Spleen (tissue), 11 donors: ENCODE measurements at regions not wholly inside any gene's neighbourhood (a gene's known extent, or its start where the extent isn't known, plus 50 kb on each side); places are given as distances from the start of the nearest gene placed in this dataset.

ENCODE experiments used
- DNase-seq: peaks from one replicate; pipeline ENCODE4 v3.0.0-alpha.2; 2020
- H3K27ac ChIP-seq, 8 donors: fragments of 200-600 bp; sonication (generic) in 7 of 8; 1 replicate in 4 of 8; 2 replicates in 4 of 8; pipeline versions ENCODE4 v1.5.0 to v1.8.0; 2016 to 2021; ENCODE audit warnings: inconsistent platforms in 4 of 8, mild to moderate bottlenecking in 4 of 8, moderate library complexity in 1 of 8
- H3K27me3 ChIP-seq, 7 donors: fragments of 200-600 bp; sonication (generic) in 6 of 7; replicated peaks in 1 of 7; 1 replicate in 4 of 7; 2 replicates in 3 of 7; pipeline versions ENCODE4 v1.5.0 to v1.8.0; 2016 to 2021; ENCODE audit warnings: inconsistent platforms in 3 of 7, mild to moderate bottlenecking in 1 of 7
- H3K36me3 ChIP-seq, 6 donors: fragments of 200-600 bp; sonication (generic) in 5 of 6; 1 replicate in 4 of 6; 2 replicates in 2 of 6; pipeline versions ENCODE4 v1.5.0 to v1.8.0; 2016 to 2021; ENCODE audit warnings: inconsistent platforms in 2 of 6
- H3K4me1 ChIP-seq, 6 donors: fragments of 200-600 bp; sonication (generic) in 5 of 6; 1 replicate in 3 of 6; 2 replicates in 3 of 6; pipeline versions ENCODE4 v1.5.0 to v1.8.0; 2016 to 2021; ENCODE audit warnings: inconsistent platforms in 3 of 6
- H3K4me3 ChIP-seq, 8 donors: fragments of 200-600 bp; sonication (generic) in 7 of 8; 1 replicate in 4 of 8; 2 replicates in 4 of 8; pipeline versions ENCODE4 v1.5.0 to v1.8.0; 2016 to 2021; ENCODE audit warnings: inconsistent platforms in 4 of 8, mild to moderate bottlenecking in 4 of 8, moderate library complexity in 2 of 8
- H3K9me3 ChIP-seq, 8 donors: fragments of 200-600 bp; sonication (generic) in 7 of 8; 1 replicate in 4 of 8; 2 replicates in 4 of 8; pipeline versions ENCODE4 v1.5.0 to v1.8.0; 2016 to 2021; ENCODE audit warnings: inconsistent platforms in 4 of 8
- CTCF ChIP-seq, 11 experiments: fragments of 200-600 bp in 7 of 11; fragments of 450-650 bp in 4 of 11; sonication (generic) in 4 of 11; IDR thresholded peaks in 8 of 11; conservative IDR thresholded peaks in 3 of 11; 1 replicate in 7 of 11; 2 replicates in 4 of 11; pipeline versions ENCODE4 v1.4.0 to v1.8.0; 2016 to 2021; ENCODE audit warnings: antibody characterized with exemption in 11 of 11, inconsistent platforms in 4 of 11, mild to moderate bottlenecking in 1 of 11
- POLR2A ChIP-seq, 3 donors: fragments of 450-650 bp; IDR thresholded peaks; one replicate each; pipeline ENCODE4 v1.5.1; 2017; ENCODE audit warnings: antibody characterized with exemption in 3 of 3, mild to moderate bottlenecking in 1 of 3
- POLR2AphosphoS5 ChIP-seq, 3 donors: sonication (generic); formaldehyde crosslinking; IDR thresholded peaks; one replicate each; pipeline ENCODE4 v1.5.1; 2017; ENCODE audit warnings: antibody characterized with exemption in 3 of 3
- WGBS, 5 donors: extraction: QIAGEN DNeasy Blood & Tissue Kit in 3 of 5; methylation state at CpG; one replicate each; pipeline versions ENCODE4 v1.1.5 to v1.1.7; 2013 to 2018; 5-methylcytosine and 5-hydroxymethylcytosine counted together
- intact Hi-C: fragments of 100-400 bp; cut with DNase I; formaldehyde crosslinking; loops from one replicate; pipeline ENCODE4 v1.15.0; 2023; ENCODE audit warnings: low total_unique reads
- donor health status: healthy with polysubstance abuse.
- donor health status: DM: no; HTN: no; CAD: no; lungs with moderate emphysema.
- donor health status: DM: no; HTN: no; CAD: no.
- donor health status: Bipolar disorder and iron deficiency.
- donor health status: healthy.
- donor health status: DM: no; HTN: no; CAD: no.
- donor health status: DM: yes; HTN: yes; CAD: no.

DNA sequence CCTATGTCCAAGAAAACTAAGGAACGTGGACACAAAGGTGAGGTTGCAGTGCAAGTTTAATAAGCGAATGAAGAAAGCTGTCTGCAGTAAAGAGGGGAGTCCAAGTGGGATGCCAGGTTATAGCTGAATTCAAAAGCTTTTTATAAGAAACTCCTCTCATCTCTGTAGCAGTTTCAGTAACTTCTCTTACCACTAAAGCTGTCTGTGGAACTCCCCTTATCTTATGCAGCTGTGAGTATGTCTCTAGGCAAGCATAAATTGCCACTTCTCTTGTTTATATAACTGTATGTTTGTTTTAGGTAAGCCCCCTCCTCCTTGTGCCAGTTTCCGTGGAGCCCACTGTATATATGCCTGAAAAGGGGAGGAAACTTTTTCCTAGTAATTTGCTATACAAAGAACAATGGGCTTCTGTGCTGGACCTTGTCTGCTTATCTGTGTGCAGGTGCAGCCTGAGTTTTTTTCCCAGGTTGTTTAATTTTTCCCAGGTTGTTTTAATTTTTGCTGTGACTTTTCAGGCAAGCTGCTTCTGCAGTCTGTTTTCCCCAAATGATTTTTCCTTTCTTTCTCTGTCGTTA lies 875.1 kb upstream of the EPHA6 start:
- Histone ChIP-seq H3K9me3 (peaks cover 0 to 6% (median 0%) of the 10 kb centered on the region in 8 donors), H3K27ac (no peak overlapping the region), H3K27me3 (no peaks in the 10 kb centered on the region), H3K4me1 (no peaks in the 10 kb centered on the region), H3K4me3 (no peak overlapping the region), H3K36me3 (no peaks in the 10 kb centered on the region)
- no peak for TF ChIP-seq POLR2A (IDR thresholded peaks at IDR 0.05)
- no peak for TF ChIP-seq CTCF (IDR thresholded peaks at IDR 0.05 in 8 of 11, conservative IDR thresholded peaks at IDR 0.05 in 3 of 11)
- no peak for TF ChIP-seq POLR2AphosphoS5 (IDR thresholded peaks at IDR 0.05)
- intact Hi-C loops, result no loop called here
- 71 to 75% (median 72%) methylated on average over 4 of the region's 4 CpGs for WGBS, 5 donors
- no peak for DNase-seq

DNA sequence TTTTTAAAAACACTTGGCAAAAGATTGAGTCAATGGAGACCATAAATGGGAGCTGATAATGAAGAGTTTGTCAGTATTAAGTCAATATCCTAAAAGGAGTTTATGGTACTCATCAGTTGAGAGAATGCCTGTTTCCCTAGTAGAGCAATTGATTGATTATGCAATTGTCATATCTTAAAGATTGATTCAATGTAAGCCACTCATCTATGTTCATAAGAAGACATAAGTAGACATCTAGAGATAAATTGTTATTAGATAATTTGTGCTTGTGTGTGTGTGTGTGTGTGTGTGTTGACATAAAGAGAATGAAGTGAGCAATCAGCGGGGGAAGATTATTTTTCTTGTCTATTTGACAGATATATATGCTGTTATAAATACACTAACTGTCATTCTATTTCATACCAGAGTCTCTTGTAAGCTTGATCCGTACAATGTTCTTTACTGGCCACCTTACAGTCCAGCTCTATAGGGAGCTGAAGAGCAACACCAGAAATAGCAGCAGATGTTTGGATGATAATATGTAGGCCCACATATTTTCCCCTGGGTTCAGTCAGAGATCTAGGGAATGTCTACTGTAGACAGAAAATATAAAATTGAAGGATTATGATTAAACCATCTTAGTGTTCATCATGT lies 848.6 kb upstream of the EPHA6 start:
- Histone ChIP-seq H3K27ac (no peak overlapping the region), H3K9me3 (no peaks in the 10 kb centered on the region), H3K4me3 (no peak overlapping the region), H3K27me3 (no peaks in the 10 kb centered on the region), H3K4me1 (no peaks in the 10 kb centered on the region), H3K36me3 (no peaks in the 10 kb centered on the region)
- TF ChIP-seq POLR2AphosphoS5 (IDR thresholded peaks at IDR 0.05) (no peak), CTCF (IDR thresholded peaks at IDR 0.05 in 8 of 11, conservative IDR thresholded peaks at IDR 0.05 in 3 of 11) (no peak), POLR2A (IDR thresholded peaks at IDR 0.05) (no peak)
- DNase-seq, result no peak
- 73 to 88% (median 78%) methylated on average over 2 of the region's 2 CpGs for WGBS, 5 donors
- intact Hi-C loops, result no loop called here

GRCh38 chr3:95971573-95971972 lies 842.8 kb upstream of the EPHA6 start:
- no peaks in the 10 kb centered on the region for H3K4me1 ChIP-seq
- no peaks in the 10 kb centered on the region for H3K36me3 ChIP-seq
- H3K4me3 ChIP-seq, result no peak overlapping the region
- WGBS, 5 donors, result 60 to 94% (median 76%) methylated on average over 2 of the region's 2 CpGs
- H3K27me3 ChIP-seq, result no peaks in the 10 kb centered on the region
- DNase-seq, result no peak
- TF ChIP-seq POLR2A (IDR thresholded peaks at IDR 0.05) (no peak), POLR2AphosphoS5 (IDR thresholded peaks at IDR 0.05) (no peak), CTCF (IDR thresholded peaks at IDR 0.05 in 8 of 11, conservative IDR thresholded peaks at IDR 0.05 in 3 of 11) (no peak)
- peaks cover 0 to 7% (median 0%) of the 10 kb centered on the region in 8 donors for H3K9me3 ChIP-seq
- intact Hi-C loops, result no loop called here
- H3K27ac ChIP-seq, result no peak overlapping the region

DNA sequence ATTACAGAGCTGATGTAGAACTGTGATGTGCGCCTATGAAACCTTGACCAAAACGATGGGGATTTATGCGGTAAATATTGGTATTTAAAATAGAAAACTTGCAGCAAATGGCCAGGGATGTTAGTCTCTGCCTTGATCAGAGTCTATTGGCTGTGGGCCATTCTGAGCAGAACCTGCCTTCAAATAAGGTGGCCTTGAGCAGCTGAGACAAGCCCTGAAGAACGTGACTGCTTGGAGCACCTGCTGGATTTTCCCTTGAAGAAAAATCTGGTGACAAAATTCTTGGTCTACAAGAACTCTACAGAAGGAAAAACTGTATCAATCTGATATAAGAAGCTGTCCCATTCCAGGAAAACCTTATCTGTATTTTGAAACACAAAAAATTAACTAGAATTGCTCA lies 820.1 kb upstream of the EPHA6 start:
- Histone ChIP-seq H3K27ac (no peak overlapping the region), H3K4me1 (no peaks in the 10 kb centered on the region), H3K9me3 (peaks cover 0 to 12% (median 1%) of the 10 kb centered on the region in 8 donors), H3K27me3 (no peaks in the 10 kb centered on the region), H3K36me3 (no peaks in the 10 kb centered on the region), H3K4me3 (no peak overlapping the region)
- DNase-seq, result no peak
- WGBS, 5 donors, result 75 to 85% (median 78%) methylated on average over 4 of the region's 4 CpGs
- TF ChIP-seq POLR2A (IDR thresholded peaks at IDR 0.05) (no peak), POLR2AphosphoS5 (IDR thresholded peaks at IDR 0.05) (no peak), CTCF (IDR thresholded peaks at IDR 0.05 in 8 of 11, conservative IDR thresholded peaks at IDR 0.05 in 3 of 11) (no peak)
- intact Hi-C loops, result no loop called here
